CD4-positive, alpha-beta T cell (primary cell): ENCODE measurements at regions not wholly inside any gene's neighbourhood (a gene's known extent, or its start where the extent isn't known, plus 50 kb on each side); places are given as distances from the start of the nearest gene placed in this dataset.

Source experiments
- ATAC-seq: fragments of 200-7000 bp; cut with Tn5 transposase; one replicate; pipeline ENCODE4 v1.10.0; 2022; ENCODE audit warnings: mild to moderate bottlenecking; ENCODE audit not compliant: poor library complexity
- CTCF ChIA-PET: fragments of 350-600 bp; sonication (Branson Sonifier 250); formaldehyde crosslinking; loops from one replicate; lab custom pipeline; 2021; ENCODE audit warnings: antibody characterized with exemption, inconsistent platforms; lab: Charles Lee
- POLR2A ChIA-PET: fragments of 350-600 bp; sonication (Branson Sonifier 250); formaldehyde crosslinking; loops from one replicate; lab custom pipeline; 2021; ENCODE audit warnings: antibody characterized with exemption, inconsistent platforms; lab: Charles Lee
- DNase-seq, 14 experiments: peaks; one replicate each; pipeline ENCODE4 v3.0.0-alpha.2; 2013 to 2020; ENCODE audit warnings: mixed read lengths in 2 of 14
- H3K27ac ChIP-seq, 2 donors: one replicate each; pipeline versions ENCODE4 v1.5.1 to v1.7.0; 2013; ENCODE audit warnings: low read length in 2 of 2, low read depth in 1 of 2, mild to moderate bottlenecking in 1 of 2
- H3K27me3 ChIP-seq, 2 experiments: 1 replicate in 1 of 2; 2 replicates in 1 of 2; pipeline versions ENCODE4 v1.6.1 to v1.7.0; 2013; ENCODE audit warnings: low read length in 2 of 2, control low read depth in 1 of 2, mild to moderate bottlenecking in 1 of 2, moderate library complexity in 1 of 2; ENCODE audit not compliant: insufficient read depth in 2 of 2, control insufficient read depth in 1 of 2
- H3K36me3 ChIP-seq: one replicate; pipeline ENCODE4 v1.6.1; 2013; ENCODE audit warnings: low read length, control low read depth; ENCODE audit not compliant: insufficient read depth
- H3K4me1 ChIP-seq: one replicate; pipeline ENCODE4 v1.6.1; 2013; ENCODE audit warnings: low read length, control low read depth; ENCODE audit not compliant: insufficient read depth
- H3K4me3 ChIP-seq: one replicate; pipeline ENCODE4 v1.5.1; 2013; ENCODE audit warnings: mild to moderate bottlenecking, low read length, moderate library complexity
- H3K9me3 ChIP-seq, 2 experiments: 1 replicate in 1 of 2; 2 replicates in 1 of 2; pipeline versions ENCODE4 v1.6.1 to v1.7.0; 2013; ENCODE audit warnings: low read length in 2 of 2, mild to moderate bottlenecking in 2 of 2, control low read depth in 1 of 2, moderate library complexity in 1 of 2; ENCODE audit not compliant: control insufficient read depth in 1 of 2, insufficient read depth in 1 of 2
- H3K27ac Mint-ChIP-seq: one replicate; pipeline ENCODE4 v1.8.0; 2020; ENCODE audit warnings: mixed read lengths
- H3K27me3 Mint-ChIP-seq: one replicate; pipeline ENCODE4 v1.8.0; 2021; ENCODE audit warnings: mixed read lengths
- H3K36me3 Mint-ChIP-seq: one replicate; pipeline ENCODE4 v1.8.0; 2021; ENCODE audit warnings: low read depth, mixed read lengths
- H3K4me1 Mint-ChIP-seq: one replicate; pipeline ENCODE4 v1.8.0; 2021; ENCODE audit warnings: low read depth, mixed read lengths
- H3K4me3 Mint-ChIP-seq: one replicate; pipeline ENCODE4 v1.8.0; 2020; ENCODE audit warnings: mild to moderate bottlenecking, mixed read lengths
- H3K9me3 Mint-ChIP-seq: one replicate; pipeline ENCODE4 v1.8.0; 2020; ENCODE audit warnings: mixed read lengths
- intact Hi-C, 2 experiments: fragments of 100-400 bp; cut with DNase I in 1 of 2; cut with micrococcal nuclease in 1 of 2; formaldehyde crosslinking; loops; one replicate each; pipeline versions ENCODE4 v1.15.1 to v1.9.0; 2023 to 2025; cut with DNase I, micrococcal nuclease
- TF ChIP-seq, protein P1 (sequence below): fragments of 200-600 bp; IDR thresholded peaks from one replicate; pipeline ENCODE4 v1.8.0; 2022; ENCODE audit warnings: antibody characterized with exemption, mild to moderate bottlenecking

DNA sequence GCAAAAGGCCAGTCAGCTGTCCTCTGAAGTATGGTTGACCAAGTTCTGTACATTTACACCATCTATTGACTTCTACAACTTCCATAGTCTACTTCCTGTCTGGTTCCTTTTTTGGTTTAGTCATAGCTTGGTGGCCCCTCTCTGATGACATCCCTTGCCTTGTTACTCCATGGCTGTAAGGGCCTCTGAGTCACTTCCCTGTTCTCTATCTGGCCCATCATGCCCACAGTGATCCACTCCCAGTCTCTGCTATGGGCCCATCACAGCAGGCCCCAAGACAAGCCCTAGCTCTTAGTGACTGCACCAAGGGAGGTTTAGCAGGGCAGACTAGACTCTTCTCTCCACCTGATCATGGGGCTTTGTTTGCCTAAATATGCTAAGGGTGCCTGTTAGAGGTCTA is 441.6 kb downstream of the HACE1 start:
- Histone ChIP-seq H3K4me1 (no peaks in the 10 kb centered on the region), H3K9me3 (no peaks in the 10 kb centered on the region), H3K27ac (no peak overlapping the region), H3K36me3 (no peaks in the 10 kb centered on the region), H3K27me3 (no peaks in the 10 kb centered on the region), H3K4me3 (no peak overlapping the region)
- no peaks in the 10 kb centered on the region for H3K36me3 Mint-ChIP-seq
- no peak overlapping the region for H3K4me3 Mint-ChIP-seq
- DNase-seq (no peak), ATAC-seq (no peak)
- POLR2A ChIA-PET = interaction anchor here (1.1 kb wide), 1 partner anchor 9 kb away, joined by 3 read pairs; no protein-coding TSS in a partner anchor
- H3K27ac Mint-ChIP-seq = no peak overlapping the region
- no peaks in the 10 kb centered on the region for H3K4me1 Mint-ChIP-seq
- H3K9me3 Mint-ChIP-seq = no peaks in the 10 kb centered on the region
- H3K27me3 Mint-ChIP-seq = no peaks in the 10 kb centered on the region
- TF ChIP-seq, protein P1, sequence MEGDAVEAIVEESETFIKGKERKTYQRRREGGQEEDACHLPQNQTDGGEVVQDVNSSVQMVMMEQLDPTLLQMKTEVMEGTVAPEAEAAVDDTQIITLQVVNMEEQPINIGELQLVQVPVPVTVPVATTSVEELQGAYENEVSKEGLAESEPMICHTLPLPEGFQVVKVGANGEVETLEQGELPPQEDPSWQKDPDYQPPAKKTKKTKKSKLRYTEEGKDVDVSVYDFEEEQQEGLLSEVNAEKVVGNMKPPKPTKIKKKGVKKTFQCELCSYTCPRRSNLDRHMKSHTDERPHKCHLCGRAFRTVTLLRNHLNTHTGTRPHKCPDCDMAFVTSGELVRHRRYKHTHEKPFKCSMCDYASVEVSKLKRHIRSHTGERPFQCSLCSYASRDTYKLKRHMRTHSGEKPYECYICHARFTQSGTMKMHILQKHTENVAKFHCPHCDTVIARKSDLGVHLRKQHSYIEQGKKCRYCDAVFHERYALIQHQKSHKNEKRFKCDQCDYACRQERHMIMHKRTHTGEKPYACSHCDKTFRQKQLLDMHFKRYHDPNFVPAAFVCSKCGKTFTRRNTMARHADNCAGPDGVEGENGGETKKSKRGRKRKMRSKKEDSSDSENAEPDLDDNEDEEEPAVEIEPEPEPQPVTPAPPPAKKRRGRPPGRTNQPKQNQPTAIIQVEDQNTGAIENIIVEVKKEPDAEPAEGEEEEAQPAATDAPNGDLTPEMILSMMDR = no peak
- CTCF ChIA-PET = no interaction called here
- intact Hi-C loops = no loop called here

DNA sequence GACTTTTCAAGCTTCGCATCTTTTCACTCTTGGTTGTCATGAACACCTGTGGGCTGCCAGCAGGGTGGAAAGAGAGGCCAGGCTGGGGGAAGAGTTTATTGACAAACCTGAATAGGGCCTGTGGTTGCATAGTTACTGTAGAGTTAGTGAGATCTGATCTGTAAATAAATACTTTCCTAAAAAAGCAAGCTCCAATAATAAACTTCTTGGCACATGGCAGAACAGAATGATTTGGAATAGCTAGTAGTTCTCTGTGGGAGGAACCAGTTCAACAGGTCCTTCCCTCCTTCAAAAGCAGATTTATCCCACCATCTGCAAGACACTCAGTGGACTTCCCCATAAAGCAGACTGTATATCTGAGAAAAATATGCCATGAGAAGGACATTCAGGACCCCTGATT is 445.0 kb downstream of the HACE1 start:
- H3K27me3 ChIP-seq = no peaks in the 10 kb centered on the region
- DNase-seq (no peak), ATAC-seq (no peak)
- intact Hi-C loops = no loop called here
- H3K27ac ChIP-seq = no peak overlapping the region
- Mint-ChIP-seq H3K4me1 (no peaks in the 10 kb centered on the region), H3K27ac (no peak overlapping the region), H3K4me3 (no peak overlapping the region), H3K27me3 (no peaks in the 10 kb centered on the region), H3K9me3 (no peaks in the 10 kb centered on the region), H3K36me3 (no peaks in the 10 kb centered on the region)
- TF ChIP-seq, protein P1 = no peak
- ChIA-PET POLR2A (no interaction called here), CTCF (no interaction called here)
- no peaks in the 10 kb centered on the region for H3K4me1 ChIP-seq
- no peaks in the 10 kb centered on the region for H3K36me3 ChIP-seq
- peaks cover 0 to 4% of the 10 kb centered on the region in 2 experiments for H3K9me3 ChIP-seq
- no peak overlapping the region for H3K4me3 ChIP-seq

DNA sequence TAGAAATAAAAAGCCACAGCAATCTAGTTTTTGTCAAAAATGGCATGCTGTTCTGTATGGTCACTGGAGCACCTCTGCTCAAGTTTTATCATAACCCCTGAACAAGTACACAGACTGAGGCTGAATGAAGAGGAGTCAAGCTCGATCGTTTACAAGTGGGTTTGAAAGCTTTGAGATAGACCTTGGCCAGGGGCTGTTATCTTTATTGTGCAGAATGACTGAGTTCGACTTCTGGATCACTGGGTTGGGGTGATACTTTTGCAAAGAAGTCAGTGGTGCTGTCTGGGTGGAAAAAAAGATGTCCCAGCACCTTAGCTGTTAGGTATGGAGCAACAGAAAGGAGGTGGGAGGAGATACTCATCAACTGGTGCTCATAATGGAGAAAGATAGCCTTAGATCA is 446.0 kb downstream of the HACE1 start:
- CTCF ChIA-PET = no interaction called here
- H3K9me3 ChIP-seq = peaks cover 0 to 4% of the 10 kb centered on the region in 2 experiments
- no peak overlapping the region for H3K4me3 Mint-ChIP-seq
- no peak overlapping the region for H3K27ac ChIP-seq
- H3K4me1 ChIP-seq = no peaks in the 10 kb centered on the region
- no peaks in the 10 kb centered on the region for H3K27me3 ChIP-seq
- intact Hi-C loops = no loop called here
- POLR2A ChIA-PET = no interaction called here
- no peak for DNase-seq
- TF ChIP-seq, protein P1 = no peak
- no peak overlapping the region for H3K4me3 ChIP-seq
- H3K9me3 Mint-ChIP-seq = no peaks in the 10 kb centered on the region
- no peak overlapping the region for H3K27ac Mint-ChIP-seq
- H3K36me3 Mint-ChIP-seq = no peaks in the 10 kb centered on the region
- H3K27me3 Mint-ChIP-seq = no peaks in the 10 kb centered on the region
- no peak for ATAC-seq
- no peaks in the 10 kb centered on the region for H3K4me1 Mint-ChIP-seq
- H3K36me3 ChIP-seq = no peaks in the 10 kb centered on the region
